BE2C (cell line): ENCODE measurements at regions not wholly inside any gene's neighbourhood (a gene's known extent, or its start where the extent isn't known, plus 50 kb on each side); places are given as distances from the start of the nearest gene placed in this dataset.

Source experiments
- DNase-seq: peaks from one replicate; pipeline ENCODE4 v3.0.0-alpha.2; 2020
- H3K27me3 ChIP-seq: fragments of 250-450 bp; sonication (Bioruptor Pico); 2 replicates; pipeline ENCODE4 v1.5.1; 2020; ENCODE audit warnings: mild to moderate bottlenecking
- H3K36me3 ChIP-seq: fragments of 250-450 bp; sonication (Bioruptor Pico); 2 replicates; pipeline ENCODE4 v1.5.1; 2020; ENCODE audit warnings: mild to moderate bottlenecking
- H3K4me1 ChIP-seq: fragments of 250-450 bp; sonication (Bioruptor Pico); 2 replicates; pipeline ENCODE4 v1.5.1; 2020
- H3K4me3 ChIP-seq: 2 replicates; pipeline ENCODE4 v1.5.1; 2011; ENCODE audit warnings: low read depth, low read length
- H3K9me3 ChIP-seq: fragments of 250-450 bp; sonication (Bioruptor Pico); 2 replicates; pipeline ENCODE4 v1.5.1; 2020
- CTCF ChIP-seq: IDR thresholded peaks from 2 replicates; pipeline ENCODE4 v1.5.1; 2012; ENCODE audit warnings: mild to moderate bottlenecking, low read depth, low read length

GRCh38 chr12:115325858-115326257 is 641.9 kb upstream of the TBX3 start:
- no peak for TF ChIP-seq CTCF
- H3K36me3 ChIP-seq, result no peaks in the 10 kb centered on the region
- H3K27me3 ChIP-seq, result no peaks in the 10 kb centered on the region
- H3K4me3 ChIP-seq, result no peak overlapping the region
- H3K9me3 ChIP-seq, result no peaks in the 10 kb centered on the region
- H3K4me1 ChIP-seq, result peaks cover 5% of the 10 kb centered on the region
- DNase-seq, result no peak

DNA sequence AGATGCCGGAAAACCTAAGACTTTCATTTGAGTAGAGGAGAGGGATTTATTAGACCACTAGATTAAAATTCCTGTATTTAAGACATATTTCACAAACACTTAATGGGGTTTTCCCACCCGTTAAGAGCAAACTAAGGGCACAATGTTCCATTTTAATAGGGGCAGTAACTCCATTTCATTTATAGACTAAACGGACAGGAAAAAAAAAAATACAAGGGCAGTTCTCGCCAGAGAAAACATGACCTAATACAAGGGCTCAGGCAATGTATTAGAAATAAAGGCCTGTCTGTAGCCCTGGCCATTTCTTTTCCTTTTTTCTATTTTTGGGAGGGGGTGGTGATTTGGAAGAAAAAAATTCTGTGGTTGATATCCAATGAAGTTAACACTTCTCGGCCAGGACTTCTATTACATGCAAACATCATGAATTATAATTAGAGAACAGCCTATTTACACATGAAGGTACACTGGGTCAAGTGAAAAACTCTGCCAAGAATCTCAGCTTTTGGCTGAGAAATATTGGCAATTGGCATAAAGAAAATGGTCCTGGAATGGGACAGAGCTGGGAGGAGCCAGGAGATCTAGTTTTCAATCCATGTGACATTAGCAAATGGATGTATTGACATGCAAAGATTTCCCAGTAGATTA is 641.1 kb upstream of the TBX3 start:
- Histone ChIP-seq H3K36me3 (no peaks in the 10 kb centered on the region), H3K4me1 (peaks cover 13% of the 10 kb centered on the region), H3K27me3 (no peaks in the 10 kb centered on the region), H3K4me3 (no peak overlapping the region), H3K9me3 (no peaks in the 10 kb centered on the region)
- DNase-seq, result no peak
- TF ChIP-seq CTCF, result no peak

DNA sequence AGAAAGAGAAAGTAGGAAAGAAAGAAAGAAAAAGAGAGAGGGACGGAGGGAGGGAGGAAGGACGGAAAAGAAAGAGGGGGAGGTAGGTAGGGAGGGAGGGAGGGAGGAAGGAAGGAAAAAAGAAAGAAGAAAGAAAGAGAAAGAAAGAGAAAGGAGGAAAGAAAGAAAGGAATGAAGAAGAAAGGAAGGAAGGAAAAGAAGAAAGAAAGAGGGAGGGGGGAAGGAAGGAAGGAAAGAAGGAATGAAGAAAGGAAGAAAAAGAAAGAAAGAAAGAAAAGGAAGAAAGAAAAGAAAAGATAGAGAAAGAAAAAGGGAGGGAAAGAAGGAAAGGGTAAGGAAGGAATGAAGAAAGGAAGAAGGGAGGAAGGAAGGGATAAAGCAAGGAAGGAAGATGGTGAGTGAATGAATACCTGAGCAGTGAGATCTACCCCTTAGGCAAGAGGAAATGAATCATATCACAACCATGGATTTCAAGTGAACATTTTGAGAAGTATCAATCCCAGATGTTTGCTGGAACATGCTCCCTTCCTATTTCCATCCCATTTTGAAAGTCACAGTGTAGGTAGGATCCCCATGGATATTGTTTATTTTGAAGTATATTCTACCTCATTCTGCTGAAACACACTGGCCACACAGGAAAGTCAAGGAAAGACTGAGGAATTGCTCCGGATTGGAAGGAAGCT is 639.4 kb upstream of the TBX3 start:
- Histone ChIP-seq H3K4me1 (peaks cover 21% of the 10 kb centered on the region), H3K27me3 (no peaks in the 10 kb centered on the region), H3K4me3 (no peak overlapping the region), H3K9me3 (no peaks in the 10 kb centered on the region), H3K36me3 (no peaks in the 10 kb centered on the region)
- TF ChIP-seq CTCF, result no peak
- DNase-seq, result no peak

DNA sequence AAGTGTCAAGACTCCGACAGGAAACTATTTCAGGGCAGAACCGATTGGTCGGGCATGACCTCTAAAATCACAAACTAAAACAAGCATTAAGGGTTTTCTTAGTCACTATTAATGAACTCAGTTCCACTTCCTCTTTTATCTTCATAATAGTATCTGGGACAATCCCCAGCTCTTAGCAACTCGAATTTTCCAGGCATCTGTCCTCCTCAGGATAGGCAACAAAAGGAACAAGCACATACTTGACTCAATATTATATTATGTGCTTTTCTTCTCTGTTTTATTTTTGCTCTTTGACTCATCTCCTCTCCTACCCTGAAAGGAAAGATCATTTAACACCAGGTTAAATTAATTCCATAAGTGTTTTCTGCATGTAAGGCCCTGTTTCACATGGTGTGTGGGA is 638.3 kb upstream of the TBX3 start:
- DNase-seq, result no peak
- Histone ChIP-seq H3K4me1 (peaks cover 21% of the 10 kb centered on the region), H3K9me3 (no peaks in the 10 kb centered on the region), H3K27me3 (no peaks in the 10 kb centered on the region), H3K4me3 (no peak overlapping the region), H3K36me3 (no peaks in the 10 kb centered on the region)
- no peak for TF ChIP-seq CTCF

DNA sequence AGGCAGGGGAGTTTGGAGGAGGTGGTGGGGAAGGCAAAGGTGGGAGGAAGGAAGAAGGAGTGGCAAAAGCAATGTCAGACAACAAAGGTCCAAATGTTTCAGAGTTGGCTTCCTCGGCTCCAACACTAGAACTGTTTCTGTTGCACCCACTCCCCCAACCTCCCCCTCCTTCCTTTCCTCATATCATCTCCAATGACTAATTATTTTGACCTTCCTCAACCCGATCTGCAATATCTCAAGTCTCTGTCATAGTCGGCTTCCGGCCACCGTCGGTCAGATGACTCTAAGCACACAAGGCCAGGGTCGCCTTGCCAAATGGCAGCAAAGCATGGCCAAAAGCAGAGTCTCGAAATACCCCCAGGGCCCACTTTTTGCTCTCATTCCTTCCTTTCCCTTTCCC is 637.0 kb upstream of the TBX3 start:
- Histone ChIP-seq H3K36me3 (no peaks in the 10 kb centered on the region), H3K27me3 (no peaks in the 10 kb centered on the region), H3K4me1 (peaks cover 21% of the 10 kb centered on the region), H3K9me3 (no peaks in the 10 kb centered on the region), H3K4me3 (peak overlapping the region; percentile 17; the same call in 1 of the 2 replicates)
- peak; percentile 54 for DNase-seq
- no peak for TF ChIP-seq CTCF

GRCh38 chr12:115320451-115320850 is 636.5 kb upstream of the TBX3 start:
- H3K9me3 ChIP-seq, result no peaks in the 10 kb centered on the region
- H3K4me1 ChIP-seq, result peaks cover 21% of the 10 kb centered on the region
- TF ChIP-seq CTCF, result no peak
- no peaks in the 10 kb centered on the region for H3K27me3 ChIP-seq
- no peaks in the 10 kb centered on the region for H3K36me3 ChIP-seq
- H3K4me3 ChIP-seq, result peak overlapping the region; percentile 17; the same call in 1 of the 2 replicates
- DNase-seq, result no peak
